D721Med (cell line): ENCODE measurements at regions not wholly inside any gene's neighbourhood (a gene's known extent, or its start where the extent isn't known, plus 50 kb on each side); places are given as distances from the start of the nearest gene placed in this dataset.

Experiments
- DNase-seq: peaks from one replicate; pipeline ENCODE4 v3.0.0; 2011; ENCODE audit warnings: low spot score; ENCODE audit not compliant: insufficient read length
- FAIRE-seq: peaks from 2 replicates; lab custom pipeline; 2011; peaks lifted over from hg19 to GRCh38; lab: Jason Lieb, UNC
- CTCF ChIP-seq: IDR thresholded peaks from 2 replicates; pipeline ENCODE4 v1.5.1; 2012; ENCODE audit warnings: mild to moderate bottlenecking, control low read depth; ENCODE audit not compliant: insufficient read depth; ENCODE audit errors: missing control alignments

GRCh38 chr3:73718326-73719110, 93.8 kb upstream of the PDZRN3 start:
- no peak for TF ChIP-seq CTCF
- FAIRE-seq (no peak), DNase-seq (no peak)

- TF ChIP-seq CTCF, result no peak
- FAIRE-seq (no peak), DNase-seq (no peak)
Measured at GRCh38 chr3:73716418-73716817, 91.7 kb upstream of the PDZRN3 start.

- DNase-seq (no peak), FAIRE-seq (no peak)
- TF ChIP-seq CTCF, result no peak
Measured at GRCh38 chr3:73710340-73710739, 85.6 kb upstream of the PDZRN3 start.

GRCh38 chr3:73709712-73710111, 85.0 kb upstream of the PDZRN3 start:
- no peak for TF ChIP-seq CTCF
- no peak for FAIRE-seq
- no peak for DNase-seq

GRCh38 chr3:73708956-73709355, 84.2 kb upstream of the PDZRN3 start:
- no peak for TF ChIP-seq CTCF
- no peak for FAIRE-seq

GRCh38 chr3:73707772-73708171, 83.0 kb upstream of the PDZRN3 start:
- FAIRE-seq (no peak), DNase-seq (no peak)
- TF ChIP-seq CTCF, result no peak

More at GRCh38 chr3:73708956-73709355, 84.2 kb upstream of the PDZRN3 start:
- no peak for DNase-seq

GRCh38 chr3:73706771-73707170, 82.0 kb upstream of the PDZRN3 start:
- no peak for TF ChIP-seq CTCF

More at GRCh38 chr3:73706771-73707170, 82.0 kb upstream of the PDZRN3 start:
- DNase-seq (no peak), FAIRE-seq (no peak)
